RWPE1 (cell line): ENCODE measurements at regions not wholly inside any gene's neighbourhood (a gene's known extent, or its start where the extent isn't known, plus 50 kb on each side); places are given as distances from the start of the nearest gene placed in this dataset.

Experiments used
- CTCF ChIA-PET: fragments of 350-600 bp; sonication (Branson Sonifier 250); formaldehyde crosslinking; extraction: SDS; loops from one replicate; lab custom pipeline; 2021; lab: Yijun Ruan, JAX
- POLR2A ChIA-PET: fragments of 400-600 bp; formaldehyde crosslinking; extraction: SDS; loops from one replicate; lab custom pipeline; 2020; ENCODE audit warnings: antibody characterized with exemption; ENCODE audit not compliant: low non-redundant PET; lab: Yijun Ruan, JAX
- DNase-seq: peaks from one replicate; pipeline ENCODE4 v3.0.0; 2012; ENCODE audit warnings: low spot score
- H3K27ac ChIP-seq: fragments of 450-650 bp; 2 replicates; pipeline ENCODE4 v1.5.1; 2017
- CTCF ChIP-seq: fragments of 450-650 bp; conservative IDR thresholded peaks from 2 replicates; pipeline ENCODE4 v1.5.1; 2017; ENCODE audit warnings: low read depth, mild to moderate bottlenecking

- DNase-seq: no peak
- no peak overlapping the region for H3K27ac ChIP-seq
- TF ChIP-seq CTCF: no peak
- ChIA-PET POLR2A (no interaction called here), CTCF (no interaction called here)
Measured at GRCh38 chr9:11537566-11537965, 924.8 kb upstream of the PTPRD start.

- no peak for DNase-seq
- CTCF ChIA-PET: no interaction called here
- POLR2A ChIA-PET: no interaction called here
- no peak for TF ChIP-seq CTCF
- H3K27ac ChIP-seq: no peak overlapping the region
Measured at GRCh38 chr9:11542781-11543180, 930.0 kb upstream of the PTPRD start.

GRCh38 chr9:11546231-11546630 is 933.4 kb upstream of the PTPRD start:
- ChIA-PET CTCF (no interaction called here), POLR2A (no interaction called here)
- TF ChIP-seq CTCF: no peak
- DNase-seq: no peak
- no peak overlapping the region for H3K27ac ChIP-seq

GRCh38 chr9:11549311-11549794 is 936.6 kb upstream of the PTPRD start:
- ChIA-PET POLR2A (no interaction called here), CTCF (no interaction called here)
- TF ChIP-seq CTCF: no peak
- no peak overlapping the region for H3K27ac ChIP-seq
- DNase-seq: no peak

GRCh38 chr9:11551106-11551505 is 938.3 kb upstream of the PTPRD start:
- no peak for DNase-seq
- POLR2A ChIA-PET: no interaction called here
- TF ChIP-seq CTCF: no peak
- CTCF ChIA-PET: interaction anchor here (0.9 kb wide), 1 partner anchor 779 kb away, joined by 5 read pairs; no protein-coding TSS in a partner anchor
- H3K27ac ChIP-seq: no peak overlapping the region

GRCh38 chr9:11558043-11558442 is 945.2 kb upstream of the PTPRD start:
- POLR2A ChIA-PET: no interaction called here
- DNase-seq: no peak
- TF ChIP-seq CTCF: no peak
- CTCF ChIA-PET: interaction anchor here (1.0 kb wide), 1 partner anchor 16 kb away, joined by 3 read pairs; no protein-coding TSS in a partner anchor
- no peak overlapping the region for H3K27ac ChIP-seq
